Cardiac muscle cell (in vitro differentiated cells and primary cell): ENCODE measurements at regions not wholly inside any gene's neighbourhood (a gene's known extent, or its start where the extent isn't known, plus 50 kb on each side); places are given as distances from the start of the nearest gene placed in this dataset.

Source experiments
- DNase-seq, 2 donors: peaks; one replicate each; pipeline versions ENCODE4 v3.0.0 to v3.0.0-alpha.2; 2010 to 2017; ENCODE audit warnings: low read depth in 1 of 2, low spot score in 1 of 2
- H3K27ac ChIP-seq: fragments of 200-600 bp; sonication (generic); 2 replicates; pipeline ENCODE4 v1.5.1; 2016
- H3K27me3 ChIP-seq: fragments of 200-600 bp; sonication (generic); 2 replicates; pipeline ENCODE4 v1.6.0; 2016; ENCODE audit warnings: control low read depth
- H3K36me3 ChIP-seq: fragments of 200-600 bp; sonication (generic); 2 replicates; pipeline ENCODE4 v1.5.1; 2016; ENCODE audit warnings: control low read depth
- H3K4me1 ChIP-seq: fragments of 200-600 bp; sonication (generic); 2 replicates; pipeline ENCODE4 v1.8.1; 2017; ENCODE audit warnings: low read depth, mild to moderate bottlenecking, mixed run types
- H3K4me3 ChIP-seq: fragments of 200-600 bp; sonication (generic); 2 replicates; pipeline ENCODE4 v1.5.1; 2016; ENCODE audit warnings: mild to moderate bottlenecking
- H3K9me3 ChIP-seq: fragments of 200-600 bp; sonication (generic); 2 replicates; pipeline ENCODE4 v1.5.1; 2017; ENCODE audit warnings: low read depth, mild to moderate bottlenecking, control low read depth
- CTCF ChIP-seq: IDR thresholded peaks from 2 replicates; pipeline ENCODE4 v1.5.1; 2012; ENCODE audit warnings: low read depth, mild to moderate bottlenecking, low read length

- TF ChIP-seq CTCF: no peak
- Histone ChIP-seq H3K27ac (no peak overlapping the region), H3K9me3 (no peaks in the 10 kb centered on the region), H3K36me3 (no peaks in the 10 kb centered on the region), H3K4me1 (no peaks in the 10 kb centered on the region), H3K27me3 (no peaks in the 10 kb centered on the region), H3K4me3 (no peak overlapping the region)
- DNase-seq: no peak
Observed at GRCh38 chr1:199208847-199209246, 570.0 kb downstream of the PTPRC start.

- Histone ChIP-seq H3K27ac (no peak overlapping the region), H3K9me3 (no peaks in the 10 kb centered on the region), H3K27me3 (no peaks in the 10 kb centered on the region), H3K4me3 (no peak overlapping the region), H3K4me1 (no peaks in the 10 kb centered on the region), H3K36me3 (no peaks in the 10 kb centered on the region)
- no peak for DNase-seq
- no peak for TF ChIP-seq CTCF
Observed at GRCh38 chr1:199218065-199218464, 579.2 kb downstream of the PTPRC start.

GRCh38 chr1:199218533-199218932 lies 579.7 kb downstream of the PTPRC start:
- Histone ChIP-seq H3K4me3 (no peak overlapping the region), H3K27me3 (no peaks in the 10 kb centered on the region), H3K27ac (no peak overlapping the region), H3K4me1 (no peaks in the 10 kb centered on the region), H3K36me3 (no peaks in the 10 kb centered on the region), H3K9me3 (no peaks in the 10 kb centered on the region)
- DNase-seq: no peak
- no peak for TF ChIP-seq CTCF

GRCh38 chr1:199220031-199220430 lies 581.2 kb downstream of the PTPRC start:
- Histone ChIP-seq H3K4me3 (no peak overlapping the region), H3K27me3 (no peaks in the 10 kb centered on the region), H3K9me3 (no peaks in the 10 kb centered on the region), H3K27ac (no peak overlapping the region), H3K4me1 (no peaks in the 10 kb centered on the region), H3K36me3 (no peaks in the 10 kb centered on the region)
- TF ChIP-seq CTCF: no peak
- DNase-seq: no peak

- no peaks in the 10 kb centered on the region for H3K36me3 ChIP-seq
- H3K27me3 ChIP-seq: no peaks in the 10 kb centered on the region
- H3K27ac ChIP-seq: no peak overlapping the region
- no peak for DNase-seq
- no peaks in the 10 kb centered on the region for H3K4me1 ChIP-seq
- no peak overlapping the region for H3K4me3 ChIP-seq
- no peak for TF ChIP-seq CTCF
- H3K9me3 ChIP-seq: no peaks in the 10 kb centered on the region
Observed at GRCh38 chr1:199221371-199222150, 582.7 kb downstream of the PTPRC start.
